K562 (cell line): ENCODE measurements at regions not wholly inside any gene's neighbourhood (a gene's known extent, or its start where the extent isn't known, plus 50 kb on each side); places are given as distances from the start of the nearest gene placed in this dataset.

ENCODE experiments used
- BRCA1 ChIP-seq, 2 experiments: fragments of 450-650 bp in 1 of 2; sonication (generic) in 1 of 2; formaldehyde crosslinking in 1 of 2; IDR thresholded peaks; 2 replicates each; pipeline versions ENCODE4 v1.5.0 to v1.6.1; 2017 to 2020; ENCODE audit warnings: mild to moderate bottlenecking in 1 of 2, missing genetic modification reagents in 1 of 2
- EP300 ChIP-seq: IDR thresholded peaks from 2 replicates; pipeline ENCODE4 v1.6.1; 2012; ENCODE audit warnings: low read length, improper control_type of control experiment
- EZH2 ChIP-seq: IDR thresholded peaks from 2 replicates; pipeline ENCODE4 v1.6.1; 2012; ENCODE audit warnings: low read depth, mild to moderate bottlenecking, inconsistent platforms, low read length, borderline replicate concordance
- HDAC2 ChIP-seq: fragments of 450-650 bp; IDR thresholded peaks from 2 replicates; pipeline ENCODE4 v1.6.1; 2016; ENCODE audit warnings: mild to moderate bottlenecking
- KDM1A ChIP-seq, 2 experiments: fragments of 450-650 bp; IDR thresholded peaks; 2 replicates each; pipeline ENCODE4 v1.6.1; 2016; ENCODE audit warnings: mild to moderate bottlenecking in 2 of 2
- POLR2AphosphoS2 ChIP-seq: IDR thresholded peaks from 2 replicates; pipeline ENCODE4 v1.6.1; 2012; ENCODE audit warnings: low read length, improper control_type of control experiment
- RFX5 ChIP-seq: IDR thresholded peaks from 2 replicates; pipeline ENCODE4 v1.6.1; 2011; ENCODE audit warnings: low read depth, mild to moderate bottlenecking, improper control_type of control experiment, low read length
- SMAD3 ChIP-seq: fragments of 450-650 bp; formaldehyde crosslinking; conservative IDR thresholded peaks from 2 replicates; pipeline ENCODE4 v1.4.0; 2020; ENCODE audit warnings: mild to moderate bottlenecking
- TAF1 ChIP-seq: IDR thresholded peaks from 2 replicates; pipeline ENCODE4 v1.6.1; 2011; ENCODE audit warnings: mild to moderate bottlenecking, low read length, moderate library complexity; ENCODE audit not compliant: insufficient read depth, control insufficient read depth, severe bottlenecking; ENCODE audit errors: extremely low read depth
- TOE1 ChIP-seq, 2 experiments: fragments of 450-650 bp in 1 of 2; sonication (generic) in 1 of 2; formaldehyde crosslinking in 1 of 2; IDR thresholded peaks; 2 replicates each; pipeline versions ENCODE4 v1.7.1 to v1.8.0; 2016 to 2022; ENCODE audit warnings: borderline replicate concordance in 2 of 2, mild to moderate bottlenecking in 2 of 2, antibody characterized with exemption in 1 of 2, inconsistent platforms in 1 of 2, low read depth in 1 of 2, missing genetic modification reagents in 1 of 2, moderate library complexity in 1 of 2
- TF ChIP-seq, protein P1 (sequence below), 2 experiments: fragments of 450-650 bp in 1 of 2; sonication (generic) in 1 of 2; formaldehyde crosslinking in 1 of 2; IDR thresholded peaks; 2 replicates each; pipeline versions ENCODE4 v1.7.1 to v1.9.0; 2016 to 2022; ENCODE audit warnings: inconsistent platforms in 1 of 2, mild to moderate bottlenecking in 1 of 2, missing genetic modification reagents in 1 of 2
- TF ChIP-seq, protein P2 (sequence below), 3 experiments: IDR thresholded peaks in 2 of 3; conservative IDR thresholded peaks in 1 of 3; 2 replicates each; pipeline ENCODE4 v1.5.1; 2011 to 2012; ENCODE audit warnings: low read length in 3 of 3, mild to moderate bottlenecking in 3 of 3, control low read depth in 2 of 3, improper control_type of control experiment in 1 of 3, inconsistent platforms in 1 of 3, low read depth in 1 of 3, mixed read lengths in 1 of 3, moderate library complexity in 1 of 3; ENCODE audit not compliant: insufficient read depth in 2 of 3

DNA sequence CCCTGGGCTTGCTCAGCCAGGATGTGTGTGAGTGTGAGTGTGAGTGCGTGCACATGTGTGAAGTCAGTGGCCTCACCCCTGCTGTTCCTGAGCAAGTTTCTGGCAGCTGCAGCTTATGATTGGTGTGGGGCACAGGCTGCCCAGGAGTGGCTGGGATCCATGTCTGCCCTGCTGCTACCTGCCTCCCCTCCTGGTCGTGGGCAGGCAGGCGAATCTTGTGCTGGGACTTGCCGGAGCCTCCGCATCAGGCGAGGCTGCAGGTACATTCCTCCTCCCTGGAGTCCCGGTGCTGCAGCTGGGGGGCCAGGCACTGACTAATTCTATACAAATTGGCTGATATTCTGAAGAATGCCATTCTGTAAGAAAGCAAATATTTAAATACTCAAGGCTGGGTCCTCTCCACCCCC, 85.6 kb upstream of the WNT4 start:
- TF ChIP-seq KDM1A (IDR thresholded peaks at IDR 0.05) (no peak), RFX5 (no peak), BRCA1 (IDR thresholded peaks at IDR 0.05) (no peak), BRCA1 (CRISPR knock-in tag; IDR thresholded peaks at IDR 0.05) (no peak), HDAC2 (no peak), TAF1 (no peak), POLR2AphosphoS2 (no peak), SMAD3 (CRISPR knock-in tag) (no peak), EP300 (no peak), TOE1 (IDR thresholded peaks at IDR 0.05; ENCODE audit: borderline replicate concordance) (no peak), TOE1 (CRISPR knock-in tag; IDR thresholded peaks at IDR 0.05; ENCODE audit: borderline replicate concordance, low read depth) (no peak), EZH2 (no peak)
- TF ChIP-seq, protein P1, sequence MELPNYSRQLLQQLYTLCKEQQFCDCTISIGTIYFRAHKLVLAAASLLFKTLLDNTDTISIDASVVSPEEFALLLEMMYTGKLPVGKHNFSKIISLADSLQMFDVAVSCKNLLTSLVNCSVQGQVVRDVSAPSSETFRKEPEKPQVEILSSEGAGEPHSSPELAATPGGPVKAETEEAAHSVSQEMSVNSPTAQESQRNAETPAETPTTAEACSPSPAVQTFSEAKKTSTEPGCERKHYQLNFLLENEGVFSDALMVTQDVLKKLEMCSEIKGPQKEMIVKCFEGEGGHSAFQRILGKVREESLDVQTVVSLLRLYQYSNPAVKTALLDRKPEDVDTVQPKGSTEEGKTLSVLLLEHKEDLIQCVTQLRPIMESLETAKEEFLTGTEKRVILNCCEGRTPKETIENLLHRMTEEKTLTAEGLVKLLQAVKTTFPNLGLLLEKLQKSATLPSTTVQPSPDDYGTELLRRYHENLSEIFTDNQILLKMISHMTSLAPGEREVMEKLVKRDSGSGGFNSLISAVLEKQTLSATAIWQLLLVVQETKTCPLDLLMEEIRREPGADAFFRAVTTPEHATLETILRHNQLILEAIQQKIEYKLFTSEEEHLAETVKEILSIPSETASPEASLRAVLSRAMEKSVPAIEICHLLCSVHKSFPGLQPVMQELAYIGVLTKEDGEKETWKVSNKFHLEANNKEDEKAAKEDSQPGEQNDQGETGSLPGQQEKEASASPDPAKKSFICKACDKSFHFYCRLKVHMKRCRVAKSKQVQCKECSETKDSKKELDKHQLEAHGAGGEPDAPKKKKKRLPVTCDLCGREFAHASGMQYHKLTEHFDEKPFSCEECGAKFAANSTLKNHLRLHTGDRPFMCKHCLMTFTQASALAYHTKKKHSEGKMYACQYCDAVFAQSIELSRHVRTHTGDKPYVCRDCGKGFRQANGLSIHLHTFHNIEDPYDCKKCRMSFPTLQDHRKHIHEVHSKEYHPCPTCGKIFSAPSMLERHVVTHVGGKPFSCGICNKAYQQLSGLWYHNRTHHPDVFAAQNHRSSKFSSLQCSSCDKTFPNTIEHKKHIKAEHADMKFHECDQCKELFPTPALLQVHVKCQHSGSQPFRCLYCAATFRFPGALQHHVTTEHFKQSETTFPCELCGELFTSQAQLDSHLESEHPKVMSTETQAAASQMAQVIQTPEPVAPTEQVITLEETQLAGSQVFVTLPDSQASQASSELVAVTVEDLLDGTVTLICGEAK (IDR thresholded peaks at IDR 0.05), result no peak
- TF ChIP-seq, protein P1 (CRISPR knock-in tag; IDR thresholded peaks at IDR 0.05), result no peak
- TF ChIP-seq, protein P2, sequence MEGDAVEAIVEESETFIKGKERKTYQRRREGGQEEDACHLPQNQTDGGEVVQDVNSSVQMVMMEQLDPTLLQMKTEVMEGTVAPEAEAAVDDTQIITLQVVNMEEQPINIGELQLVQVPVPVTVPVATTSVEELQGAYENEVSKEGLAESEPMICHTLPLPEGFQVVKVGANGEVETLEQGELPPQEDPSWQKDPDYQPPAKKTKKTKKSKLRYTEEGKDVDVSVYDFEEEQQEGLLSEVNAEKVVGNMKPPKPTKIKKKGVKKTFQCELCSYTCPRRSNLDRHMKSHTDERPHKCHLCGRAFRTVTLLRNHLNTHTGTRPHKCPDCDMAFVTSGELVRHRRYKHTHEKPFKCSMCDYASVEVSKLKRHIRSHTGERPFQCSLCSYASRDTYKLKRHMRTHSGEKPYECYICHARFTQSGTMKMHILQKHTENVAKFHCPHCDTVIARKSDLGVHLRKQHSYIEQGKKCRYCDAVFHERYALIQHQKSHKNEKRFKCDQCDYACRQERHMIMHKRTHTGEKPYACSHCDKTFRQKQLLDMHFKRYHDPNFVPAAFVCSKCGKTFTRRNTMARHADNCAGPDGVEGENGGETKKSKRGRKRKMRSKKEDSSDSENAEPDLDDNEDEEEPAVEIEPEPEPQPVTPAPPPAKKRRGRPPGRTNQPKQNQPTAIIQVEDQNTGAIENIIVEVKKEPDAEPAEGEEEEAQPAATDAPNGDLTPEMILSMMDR (IDR thresholded peaks at IDR 0.05 in 2 of 3, conservative IDR thresholded peaks at IDR 0.05 in 1 of 3; ENCODE audit: insufficient read depth in 2 of 3, low read depth in 1 of 3, low read length in 3 of 3), result no peak
